BJ (cell line): ENCODE measurements at regions not wholly inside any gene's neighbourhood (a gene's known extent, or its start where the extent isn't known, plus 50 kb on each side); places are given as distances from the start of the nearest gene placed in this dataset.

ENCODE experiments used
- CTCF ChIA-PET: fragments of 350-600 bp; formaldehyde crosslinking; extraction: SDS; loops from one replicate; lab custom pipeline; 2021; ENCODE audit warnings: antibody characterized with exemption, inconsistent platforms; lab: Yijun Ruan, JAX
- POLR2A ChIA-PET: fragments of 300-600 bp; sonication (Branson Sonifier 250); formaldehyde crosslinking; extraction: SDS; loops from one replicate; lab custom pipeline; 2021; ENCODE audit warnings: antibody characterized with exemption; lab: Charles Lee
- DNase-seq: peaks from one replicate; pipeline ENCODE4 v3.0.0-alpha.2; 2011; ENCODE audit warnings: low read depth
- H3K27me3 ChIP-seq: 2 replicates; pipeline ENCODE4 v1.6.0; 2011; ENCODE audit warnings: low read length; ENCODE audit not compliant: control insufficient read depth, insufficient read depth
- H3K36me3 ChIP-seq: 2 replicates; pipeline ENCODE4 v1.5.1; 2011; ENCODE audit warnings: low read length; ENCODE audit not compliant: control insufficient read depth, insufficient read depth
- H3K4me3 ChIP-seq: 2 replicates; pipeline ENCODE4 v1.5.1; 2011; ENCODE audit warnings: low read depth, mild to moderate bottlenecking, control low read depth, low read length
- CTCF ChIP-seq: IDR thresholded peaks from 2 replicates; pipeline ENCODE4 v1.5.1; 2011; ENCODE audit warnings: low read depth, mild to moderate bottlenecking, control low read depth, inconsistent platforms, low read length, moderate library complexity; ENCODE audit not compliant: insufficient read depth

GRCh38 chr6:121865811-121866210 lies 430.4 kb downstream of the GJA1 start:
- Histone ChIP-seq H3K36me3 (no peaks in the 10 kb centered on the region), H3K4me3 (no peak overlapping the region), H3K27me3 (no peaks in the 10 kb centered on the region)
- ChIA-PET CTCF (no interaction called here), POLR2A (no interaction called here)
- no peak for TF ChIP-seq CTCF
- no peak for DNase-seq

- no peak for TF ChIP-seq CTCF
- CTCF ChIA-PET: interaction anchor here (1.6 kb wide), 1 partner anchor 15 kb away, joined by 4 read pairs; no protein-coding TSS in a partner anchor
- POLR2A ChIA-PET: no interaction called here
- DNase-seq: no peak
- H3K4me3 ChIP-seq: no peak overlapping the region
- H3K27me3 ChIP-seq: no peaks in the 10 kb centered on the region
- no peaks in the 10 kb centered on the region for H3K36me3 ChIP-seq
Measured at GRCh38 chr6:121867095-121867494, 431.6 kb downstream of the GJA1 start.

DNA sequence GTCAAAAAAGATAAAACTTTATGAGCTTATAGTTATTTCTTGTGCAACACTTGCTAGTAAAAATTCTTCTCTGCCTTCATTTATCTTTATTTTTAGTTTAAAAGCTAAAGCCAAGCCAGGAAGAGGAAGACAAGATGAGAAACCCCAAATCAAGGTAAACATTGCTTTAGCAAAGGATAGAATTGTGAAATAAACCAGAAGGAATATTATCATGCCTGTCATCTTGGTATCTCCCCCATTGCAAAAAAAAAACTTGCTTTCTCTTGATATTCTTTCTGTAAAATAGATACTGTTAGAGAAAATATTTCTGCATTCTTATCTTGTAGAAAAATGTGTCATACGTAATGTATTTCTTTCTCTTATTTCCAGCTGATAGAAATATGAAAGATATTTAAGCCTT lies 432.8 kb downstream of the GJA1 start:
- Histone ChIP-seq H3K4me3 (no peak overlapping the region), H3K27me3 (no peaks in the 10 kb centered on the region), H3K36me3 (no peaks in the 10 kb centered on the region)
- no peak for TF ChIP-seq CTCF
- ChIA-PET CTCF (interaction anchor here (1.6 kb wide), 1 partner anchor 14 kb away, joined by 4 read pairs; no protein-coding TSS in a partner anchor), POLR2A (no interaction called here)
- DNase-seq: peak; percentile 80

DNA sequence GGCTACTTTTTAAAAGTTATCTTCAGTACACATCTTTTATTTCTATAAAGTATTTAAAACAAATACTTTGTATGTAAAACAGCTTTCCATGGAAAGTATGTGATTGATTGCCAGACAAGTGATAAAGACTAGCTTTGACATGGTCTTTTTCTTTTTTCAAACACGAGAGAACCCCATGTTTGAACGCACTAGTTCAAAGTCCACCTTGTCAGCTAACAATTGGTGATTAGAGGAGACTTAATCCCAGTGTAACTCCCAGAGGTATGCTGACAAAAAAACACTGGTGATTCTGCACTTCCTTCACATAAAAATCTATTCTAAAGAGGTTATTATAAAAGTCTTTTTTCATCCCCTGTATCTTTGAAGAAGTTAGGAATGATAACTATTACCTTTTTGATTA lies 438.1 kb downstream of the GJA1 start:
- CTCF ChIA-PET: no interaction called here

GRCh38 chr6:121876721-121877120 lies 441.3 kb downstream of the GJA1 start:
- H3K4me3 ChIP-seq: no peak overlapping the region
- no peaks in the 10 kb centered on the region for H3K27me3 ChIP-seq
- no peaks in the 10 kb centered on the region for H3K36me3 ChIP-seq
- ChIA-PET CTCF (no interaction called here), POLR2A (no interaction called here)
- TF ChIP-seq CTCF: no peak
- DNase-seq: no peak

More for the DNA sequence above, 438.1 kb downstream of the GJA1 start:
- H3K27me3 ChIP-seq: no peaks in the 10 kb centered on the region
- TF ChIP-seq CTCF: no peak
- DNase-seq: no peak
- POLR2A ChIA-PET: no interaction called here
- no peaks in the 10 kb centered on the region for H3K36me3 ChIP-seq
- H3K4me3 ChIP-seq: no peak overlapping the region
